ENCODE measurements at regions not wholly inside any gene's neighbourhood (a gene's known extent, or its start where the extent isn't known, plus 50 kb on each side); places are given as distances from the start of the nearest gene placed in this dataset.

- no peak for DNase-seq (ENCODE audit: low spot score)
- H3K36me3 Mint-ChIP-seq (ENCODE audit: low read depth), result no peaks in the 10 kb centered on the region
- H3K27ac Mint-ChIP-seq, result no peak overlapping the region
- H3K27me3 Mint-ChIP-seq (ENCODE audit: low read depth), result no peaks in the 10 kb centered on the region
- H3K4me3 Mint-ChIP-seq, result no peak overlapping the region
- H3K9me3 Mint-ChIP-seq, result peaks cover 15% of the 10 kb centered on the region
- H3K4me1 Mint-ChIP-seq (ENCODE audit: low read depth), result no peaks in the 10 kb centered on the region
Measured at GRCh38 chr6:120357447-120357846, 976.8 kb downstream of the TBC1D32 start.

- H3K27me3 Mint-ChIP-seq (ENCODE audit: low read depth), result no peaks in the 10 kb centered on the region
Measured at GRCh38 chr6:120355822-120356221, 978.5 kb downstream of the TBC1D32 start.

GRCh38 chr6:120354452-120355098 lies 979.7 kb downstream of the TBC1D32 start:
- Mint-ChIP-seq H3K9me3 (peaks cover 9% of the 10 kb centered on the region), H3K36me3 (ENCODE audit: low read depth) (no peaks in the 10 kb centered on the region), H3K4me1 (ENCODE audit: low read depth) (no peaks in the 10 kb centered on the region), H3K27me3 (ENCODE audit: low read depth) (no peaks in the 10 kb centered on the region), H3K27ac (no peak overlapping the region), H3K4me3 (no peak overlapping the region)
- no peak for DNase-seq (ENCODE audit: low spot score)

More at GRCh38 chr6:120355822-120356221, 978.5 kb downstream of the TBC1D32 start:
- H3K4me1 Mint-ChIP-seq (ENCODE audit: low read depth), result no peaks in the 10 kb centered on the region
- DNase-seq (ENCODE audit: low spot score), result no peak
- H3K27ac Mint-ChIP-seq, result no peak overlapping the region
- H3K4me3 Mint-ChIP-seq, result no peak overlapping the region
- peaks cover 15% of the 10 kb centered on the region for H3K9me3 Mint-ChIP-seq
- no peaks in the 10 kb centered on the region for H3K36me3 Mint-ChIP-seq (ENCODE audit: low read depth)

- DNase-seq (ENCODE audit: low spot score), result no peak
- H3K27me3 Mint-ChIP-seq (ENCODE audit: low read depth), result no peaks in the 10 kb centered on the region
- H3K4me3 Mint-ChIP-seq, result no peak overlapping the region
- H3K9me3 Mint-ChIP-seq, result no peaks in the 10 kb centered on the region
- H3K27ac Mint-ChIP-seq, result no peak overlapping the region
- H3K4me1 Mint-ChIP-seq (ENCODE audit: low read depth), result no peaks in the 10 kb centered on the region
- no peaks in the 10 kb centered on the region for H3K36me3 Mint-ChIP-seq (ENCODE audit: low read depth)
Measured at GRCh38 chr6:120352491-120352890, 981.8 kb downstream of the TBC1D32 start.

GRCh38 chr6:120348926-120349325 lies 985.4 kb downstream of the TBC1D32 start:
- no peaks in the 10 kb centered on the region for H3K27me3 Mint-ChIP-seq (ENCODE audit: low read depth)
- H3K36me3 Mint-ChIP-seq (ENCODE audit: low read depth), result no peaks in the 10 kb centered on the region
- no peak overlapping the region for H3K27ac Mint-ChIP-seq
- H3K4me3 Mint-ChIP-seq, result no peak overlapping the region
- no peaks in the 10 kb centered on the region for H3K4me1 Mint-ChIP-seq (ENCODE audit: low read depth)
- no peak for DNase-seq (ENCODE audit: low spot score)
- no peaks in the 10 kb centered on the region for H3K9me3 Mint-ChIP-seq

GRCh38 chr6:120328521-120328920 lies 979.0 kb upstream of the MAN1A1 start:
- Mint-ChIP-seq H3K36me3 (ENCODE audit: low read depth) (no peaks in the 10 kb centered on the region), H3K4me3 (no peak overlapping the region), H3K4me1 (ENCODE audit: low read depth) (no peaks in the 10 kb centered on the region), H3K9me3 (no peaks in the 10 kb centered on the region), H3K27ac (no peak overlapping the region), H3K27me3 (ENCODE audit: low read depth) (no peaks in the 10 kb centered on the region)
- DNase-seq (ENCODE audit: low spot score), result no peak

GRCh38 chr6:120320481-120321162 lies 971.1 kb upstream of the MAN1A1 start:
- Mint-ChIP-seq H3K36me3 (ENCODE audit: low read depth) (no peaks in the 10 kb centered on the region), H3K27ac (no peak overlapping the region), H3K27me3 (ENCODE audit: low read depth) (no peaks in the 10 kb centered on the region), H3K4me1 (ENCODE audit: low read depth) (no peaks in the 10 kb centered on the region), H3K4me3 (no peak overlapping the region), H3K9me3 (peaks cover 4% of the 10 kb centered on the region)
- DNase-seq (ENCODE audit: low spot score), result no peak

GRCh38 chr6:120304223-120304622 lies 954.7 kb upstream of the MAN1A1 start:
- Mint-ChIP-seq H3K27ac (no peak overlapping the region), H3K9me3 (no peaks in the 10 kb centered on the region), H3K4me1 (ENCODE audit: low read depth) (no peaks in the 10 kb centered on the region), H3K36me3 (ENCODE audit: low read depth) (no peaks in the 10 kb centered on the region), H3K27me3 (ENCODE audit: low read depth) (no peaks in the 10 kb centered on the region), H3K4me3 (no peak overlapping the region)
- DNase-seq (ENCODE audit: low spot score), result no peak

GRCh38 chr6:120303527-120303926 lies 954.0 kb upstream of the MAN1A1 start:
- H3K27me3 Mint-ChIP-seq (ENCODE audit: low read depth), result no peaks in the 10 kb centered on the region
- no peak for DNase-seq (ENCODE audit: low spot score)
- H3K9me3 Mint-ChIP-seq, result no peaks in the 10 kb centered on the region
- no peaks in the 10 kb centered on the region for H3K4me1 Mint-ChIP-seq (ENCODE audit: low read depth)
- no peak overlapping the region for H3K4me3 Mint-ChIP-seq
- H3K27ac Mint-ChIP-seq, result no peak overlapping the region
- no peaks in the 10 kb centered on the region for H3K36me3 Mint-ChIP-seq (ENCODE audit: low read depth)

GRCh38 chr6:120302041-120302440 lies 952.5 kb upstream of the MAN1A1 start:
- H3K27me3 Mint-ChIP-seq (ENCODE audit: low read depth), result no peaks in the 10 kb centered on the region
- H3K9me3 Mint-ChIP-seq, result no peaks in the 10 kb centered on the region
- no peaks in the 10 kb centered on the region for H3K36me3 Mint-ChIP-seq (ENCODE audit: low read depth)
- H3K4me3 Mint-ChIP-seq, result no peak overlapping the region
- no peak overlapping the region for H3K27ac Mint-ChIP-seq
- no peak for DNase-seq (ENCODE audit: low spot score)
- no peaks in the 10 kb centered on the region for H3K4me1 Mint-ChIP-seq (ENCODE audit: low read depth)

- H3K27ac Mint-ChIP-seq, result no peak overlapping the region
- no peaks in the 10 kb centered on the region for H3K4me1 Mint-ChIP-seq (ENCODE audit: low read depth)
Measured at GRCh38 chr6:120290964-120291363, 941.4 kb upstream of the MAN1A1 start.

GRCh38 chr6:120282005-120282404 lies 932.4 kb upstream of the MAN1A1 start:
- Mint-ChIP-seq H3K27me3 (ENCODE audit: low read depth) (no peaks in the 10 kb centered on the region), H3K4me3 (no peak overlapping the region), H3K4me1 (ENCODE audit: low read depth) (no peaks in the 10 kb centered on the region), H3K27ac (no peak overlapping the region), H3K9me3 (no peaks in the 10 kb centered on the region), H3K36me3 (ENCODE audit: low read depth) (no peaks in the 10 kb centered on the region)
- DNase-seq (ENCODE audit: low spot score), result no peak

More at GRCh38 chr6:120290964-120291363, 941.4 kb upstream of the MAN1A1 start:
- Mint-ChIP-seq H3K27me3 (ENCODE audit: low read depth) (no peaks in the 10 kb centered on the region), H3K36me3 (ENCODE audit: low read depth) (no peaks in the 10 kb centered on the region), H3K4me3 (no peak overlapping the region), H3K9me3 (peaks cover 4% of the 10 kb centered on the region)
- DNase-seq (ENCODE audit: low spot score), result no peak

GRCh38 chr6:120279466-120280167 lies 930.1 kb upstream of the MAN1A1 start:
- no peak for DNase-seq (ENCODE audit: low spot score)
- Mint-ChIP-seq H3K9me3 (no peaks in the 10 kb centered on the region), H3K4me1 (ENCODE audit: low read depth) (no peaks in the 10 kb centered on the region), H3K36me3 (ENCODE audit: low read depth) (no peaks in the 10 kb centered on the region), H3K4me3 (no peak overlapping the region), H3K27ac (no peak overlapping the region), H3K27me3 (ENCODE audit: low read depth) (no peaks in the 10 kb centered on the region)

- no peaks in the 10 kb centered on the region for H3K27me3 Mint-ChIP-seq (ENCODE audit: low read depth)
- H3K4me1 Mint-ChIP-seq (ENCODE audit: low read depth), result no peaks in the 10 kb centered on the region
- no peaks in the 10 kb centered on the region for H3K36me3 Mint-ChIP-seq (ENCODE audit: low read depth)
- no peak overlapping the region for H3K27ac Mint-ChIP-seq
- no peaks in the 10 kb centered on the region for H3K9me3 Mint-ChIP-seq
- DNase-seq (ENCODE audit: low spot score), result no peak
- H3K4me3 Mint-ChIP-seq, result no peak overlapping the region
Measured at GRCh38 chr6:120278689-120279396, 929.3 kb upstream of the MAN1A1 start.
